ENCODE measurements at regions not wholly inside any gene's neighbourhood (a gene's known extent, or its start where the extent isn't known, plus 50 kb on each side); places are given as distances from the start of the nearest gene placed in this dataset.

DNA sequence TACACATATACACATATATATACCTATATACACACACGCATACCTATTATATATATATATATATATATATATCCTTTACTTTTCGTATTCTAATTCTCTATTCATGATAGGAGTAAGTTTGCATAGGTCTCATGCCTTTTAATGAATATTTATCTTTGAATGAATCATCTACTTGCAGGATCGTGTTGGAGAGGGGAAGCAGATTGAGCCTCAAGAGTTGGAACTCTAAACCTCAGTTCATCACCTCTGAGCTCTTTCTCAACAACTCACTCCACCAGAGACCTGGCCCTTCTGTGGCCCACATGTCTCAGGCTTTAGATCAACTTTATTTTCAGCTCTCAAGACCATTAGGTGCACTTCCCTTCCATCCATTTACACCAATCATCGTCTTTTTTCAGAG lies 490.4 kb upstream of the ID2 start:
- no peak for TF ChIP-seq POLR2A (IDR thresholded peaks at IDR 0.05)
- TF ChIP-seq CTCF (IDR thresholded peaks at IDR 0.05): no peak

Data from heart left ventricle (tissue), 13 donors.